ENCODE measurements at regions not wholly inside any gene's neighbourhood (a gene's known extent, or its start where the extent isn't known, plus 50 kb on each side); places are given as distances from the start of the nearest gene placed in this dataset.

GRCh38 chr2:220701115-220701514 is 871.0 kb downstream of the EPHA4 start:
- TF ChIP-seq CTCF (IDR thresholded peaks at IDR 0.05; ENCODE audit: low read length), result no peak
- no peak for TF ChIP-seq EZH2 (IDR thresholded peaks at IDR 0.05; ENCODE audit: borderline replicate concordance, low read length)

Data from OCI-LY1 (cell line).